ENCODE measurements at regions not wholly inside any gene's neighbourhood (a gene's known extent, or its start where the extent isn't known, plus 50 kb on each side); places are given as distances from the start of the nearest gene placed in this dataset.
"Not testable (repeated sequence)": the region's sequence is repeated elsewhere in the genome, so short reads cannot be mapped to it uniquely, and the experiment has no call there.

DNA sequence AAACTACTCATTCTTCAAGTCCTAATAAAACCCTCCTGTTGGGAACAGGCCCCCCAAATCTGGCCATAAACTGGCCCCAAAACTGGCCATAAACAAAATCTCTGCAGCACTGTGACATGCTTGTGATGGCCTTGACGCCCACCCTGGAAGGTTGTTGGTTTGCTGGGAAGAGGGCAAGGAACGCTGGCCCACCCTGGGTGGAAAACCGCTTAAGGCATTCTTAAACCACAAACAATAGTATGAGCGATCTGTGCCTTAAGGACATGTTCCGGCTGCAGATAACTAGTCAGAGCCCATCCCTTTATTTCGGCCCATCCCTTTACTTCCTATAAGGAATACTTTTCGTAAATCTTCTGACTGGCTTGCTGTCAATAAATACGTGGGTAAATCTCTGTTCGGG, 404.4 kb downstream of the METTL4 start:
- not testable (repeated sequence) for TF ChIP-seq TAF1, POLR2A (IDR thresholded peaks at IDR 0.05; ENCODE audit: low read depth, low read length)

All from GM12891 (cell line).